H1 (cell line): ENCODE measurements at regions not wholly inside any gene's neighbourhood (a gene's known extent, or its start where the extent isn't known, plus 50 kb on each side); places are given as distances from the start of the nearest gene placed in this dataset.

Source experiments
- CTBP2 ChIP-seq: IDR thresholded peaks from 2 replicates; pipeline ENCODE4 v1.7.0; 2011; ENCODE audit warnings: borderline replicate concordance, mild to moderate bottlenecking, moderate library complexity, mixed read lengths, low read length; ENCODE audit not compliant: insufficient read depth, insufficient read length
- TF ChIP-seq, protein P1 (sequence below), 3 experiments: IDR thresholded peaks; 1 replicate in 2 of 3; 2 replicates in 1 of 3; pipeline versions ENCODE4 v1.5.1 to v1.6.1; 2011; ENCODE audit warnings: low read length in 3 of 3, mild to moderate bottlenecking in 3 of 3, inconsistent platforms in 2 of 3, low read depth in 1 of 3, moderate library complexity in 1 of 3; ENCODE audit not compliant: insufficient read depth in 1 of 3; ENCODE audit errors: control extremely low read depth in 1 of 3

GRCh38 chr1:90591355-90591969 is 125.6 kb downstream of the BARHL2 start (continued):
- TF ChIP-seq, protein P1, sequence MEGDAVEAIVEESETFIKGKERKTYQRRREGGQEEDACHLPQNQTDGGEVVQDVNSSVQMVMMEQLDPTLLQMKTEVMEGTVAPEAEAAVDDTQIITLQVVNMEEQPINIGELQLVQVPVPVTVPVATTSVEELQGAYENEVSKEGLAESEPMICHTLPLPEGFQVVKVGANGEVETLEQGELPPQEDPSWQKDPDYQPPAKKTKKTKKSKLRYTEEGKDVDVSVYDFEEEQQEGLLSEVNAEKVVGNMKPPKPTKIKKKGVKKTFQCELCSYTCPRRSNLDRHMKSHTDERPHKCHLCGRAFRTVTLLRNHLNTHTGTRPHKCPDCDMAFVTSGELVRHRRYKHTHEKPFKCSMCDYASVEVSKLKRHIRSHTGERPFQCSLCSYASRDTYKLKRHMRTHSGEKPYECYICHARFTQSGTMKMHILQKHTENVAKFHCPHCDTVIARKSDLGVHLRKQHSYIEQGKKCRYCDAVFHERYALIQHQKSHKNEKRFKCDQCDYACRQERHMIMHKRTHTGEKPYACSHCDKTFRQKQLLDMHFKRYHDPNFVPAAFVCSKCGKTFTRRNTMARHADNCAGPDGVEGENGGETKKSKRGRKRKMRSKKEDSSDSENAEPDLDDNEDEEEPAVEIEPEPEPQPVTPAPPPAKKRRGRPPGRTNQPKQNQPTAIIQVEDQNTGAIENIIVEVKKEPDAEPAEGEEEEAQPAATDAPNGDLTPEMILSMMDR (IDR thresholded peaks at IDR 0.05; ENCODE audit: control extremely low read depth in 1 of 3, insufficient read depth in 1 of 3, low read depth in 1 of 3, low read length in 3 of 3) = no peak
- no peak for TF ChIP-seq CTBP2
